ENCODE measurements at regions not wholly inside any gene's neighbourhood (a gene's known extent, or its start where the extent isn't known, plus 50 kb on each side); places are given as distances from the start of the nearest gene placed in this dataset.
"Not testable (repeated sequence)": the region's sequence is repeated elsewhere in the genome, so short reads cannot be mapped to it uniquely, and the experiment has no call there.

GRCh38 chr17:55930291-55930809 lies 179.5 kb downstream of the PCTP start:
- H3K9me3 ChIP-seq, result peaks cover 0 to 11% of the 10 kb centered on the region in 2 donors
- ATAC-seq (no peak), DNase-seq (no peak)
- H3K4me3 ChIP-seq, result no peak overlapping the region
- H3K36me3 ChIP-seq, result no peaks in the 10 kb centered on the region
- no peaks in the 10 kb centered on the region for H3K27me3 ChIP-seq
- no peak overlapping the region for H3K27ac ChIP-seq
- intact Hi-C loops (cut with DNase I), result no loop called here
- no peak for TF ChIP-seq CTCF (IDR thresholded peaks at IDR 0.05)
- H3K4me1 ChIP-seq, result no peaks in the 10 kb centered on the region

DNA sequence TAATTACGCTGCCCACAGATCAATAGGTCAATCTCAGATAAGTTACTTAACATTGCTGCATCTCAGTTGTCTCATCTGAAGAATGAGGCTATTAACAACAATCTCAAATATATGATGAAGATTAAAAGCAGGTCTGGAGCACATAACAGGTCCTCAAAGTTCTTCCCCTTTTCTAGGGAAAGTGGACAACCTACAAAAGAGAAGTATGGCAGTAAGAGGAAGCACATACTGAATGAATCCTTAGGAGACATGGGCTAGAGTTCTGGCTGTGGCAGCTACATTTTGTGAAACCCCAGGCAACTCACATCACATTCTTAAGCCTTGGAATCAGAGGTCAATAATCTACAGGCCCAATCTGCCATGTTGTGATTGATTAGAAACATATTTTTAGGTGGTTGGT lies 180.6 kb downstream of the PCTP start:
- intact Hi-C loops (cut with DNase I), result no loop called here
- no peaks in the 10 kb centered on the region for H3K27me3 ChIP-seq
- no peak overlapping the region for H3K27ac ChIP-seq
- H3K4me3 ChIP-seq, result no peak overlapping the region
- TF ChIP-seq CTCF (IDR thresholded peaks at IDR 0.05), result no peak
- DNase-seq (no peak), ATAC-seq (no peak)
- H3K4me1 ChIP-seq, result no peaks in the 10 kb centered on the region
- H3K36me3 ChIP-seq, result no peaks in the 10 kb centered on the region
- peaks cover 0 to 8% of the 10 kb centered on the region in 2 donors for H3K9me3 ChIP-seq

- DNase-seq (no peak), ATAC-seq (no peak)
- peaks cover 0 to 8% of the 10 kb centered on the region in 2 donors for H3K27me3 ChIP-seq
- TF ChIP-seq CTCF (IDR thresholded peaks at IDR 0.05), result no peak
- H3K4me3 ChIP-seq, result no peak overlapping the region
- peaks cover 0 to 8% of the 10 kb centered on the region in 2 donors for H3K9me3 ChIP-seq
- H3K27ac ChIP-seq, result no peak overlapping the region
- H3K36me3 ChIP-seq, result no peaks in the 10 kb centered on the region
- intact Hi-C loops (cut with DNase I), result no loop called here
- H3K4me1 ChIP-seq, result no peaks in the 10 kb centered on the region
These were observed 182.1 kb downstream of the PCTP start for GRCh38 chr17:55932973-55933372.

GRCh38 chr17:55939181-55939810 lies 188.4 kb downstream of the PCTP start:
- ATAC-seq; intact Hi-C loops (cut with DNase I); DNase-seq; H3K27ac ChIP-seq; H3K36me3 ChIP-seq; H3K4me1 ChIP-seq; H3K4me3 ChIP-seq: not testable (repeated sequence)
- H3K27me3 ChIP-seq, result peaks cover 0 to 17% of the 10 kb centered on the region in 2 donors
- H3K9me3 ChIP-seq, result peaks cover 0 to 16% of the 10 kb centered on the region in 2 donors

- no peak overlapping the region for H3K27ac ChIP-seq
- no peak for TF ChIP-seq CTCF (IDR thresholded peaks at IDR 0.05)
- intact Hi-C loops (cut with DNase I), result no loop called here
- no peaks in the 10 kb centered on the region for H3K9me3 ChIP-seq
- ATAC-seq (no peak), DNase-seq (no peak)
- H3K4me3 ChIP-seq, result no peak overlapping the region
- no peaks in the 10 kb centered on the region for H3K4me1 ChIP-seq
- no peaks in the 10 kb centered on the region for H3K27me3 ChIP-seq
- H3K36me3 ChIP-seq, result no peaks in the 10 kb centered on the region
These were observed 193.5 kb upstream of the ANKFN1 start for GRCh38 chr17:55959756-55960155.

DNA sequence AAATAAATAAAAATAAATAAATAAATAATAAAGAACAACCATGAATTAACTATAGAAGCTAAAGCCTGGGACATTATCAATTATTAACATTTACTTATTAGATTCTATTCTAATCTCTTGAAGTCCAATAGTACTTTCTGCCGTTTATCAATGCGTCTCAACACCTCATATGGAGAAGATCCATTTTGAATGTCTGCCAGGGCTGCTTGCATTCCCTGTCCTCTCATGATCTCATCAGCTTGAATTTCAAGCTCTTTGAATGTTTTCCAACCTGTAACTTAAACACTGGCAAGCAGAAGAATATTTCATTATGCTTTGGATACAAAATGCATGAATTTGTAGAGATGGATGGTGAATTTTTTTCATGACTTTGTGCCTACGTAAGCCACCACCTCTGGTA lies 191.9 kb upstream of the ANKFN1 start:
- TF ChIP-seq CTCF (IDR thresholded peaks at IDR 0.05), result no peak
- H3K36me3 ChIP-seq, result no peaks in the 10 kb centered on the region
- DNase-seq, result no peak
- H3K27ac ChIP-seq, result no peak overlapping the region
- no peaks in the 10 kb centered on the region for H3K4me1 ChIP-seq
- H3K4me3 ChIP-seq, result no peak overlapping the region
- no peak for ATAC-seq
- no peaks in the 10 kb centered on the region for H3K9me3 ChIP-seq
- intact Hi-C loops (cut with DNase I), result no loop called here
- H3K27me3 ChIP-seq, result no peaks in the 10 kb centered on the region

Measured in left lung (tissue), 4 donors.